Osteoblast (primary cell): ENCODE measurements at regions not wholly inside any gene's neighbourhood (a gene's known extent, or its start where the extent isn't known, plus 50 kb on each side); places are given as distances from the start of the nearest gene placed in this dataset.

Experiments used
- DNase-seq: peaks from one replicate; pipeline ENCODE4 v3.0.0; 2011; ENCODE audit warnings: low spot score, mixed read lengths; ENCODE audit not compliant: insufficient read length; ENCODE audit errors: missing footprints
- H2AFZ ChIP-seq: 2 replicates; pipeline ENCODE4 v1.6.0; 2011; ENCODE audit warnings: mild to moderate bottlenecking, low read length
- H3K27ac ChIP-seq: 2 replicates; pipeline ENCODE4 v1.5.1; 2011; ENCODE audit warnings: mild to moderate bottlenecking, low read depth, low read length, moderate library complexity
- H3K27me3 ChIP-seq: 2 replicates; pipeline ENCODE4 v1.6.0; 2012; ENCODE audit warnings: mild to moderate bottlenecking, control low read depth, inconsistent platforms, low read length, moderate library complexity; ENCODE audit not compliant: insufficient read depth
- H3K36me3 ChIP-seq: 2 replicates; pipeline ENCODE4 v1.5.1; 2011; ENCODE audit warnings: mild to moderate bottlenecking, low read length, control low read depth, moderate library complexity; ENCODE audit not compliant: insufficient read depth
- H3K4me1 ChIP-seq: 2 replicates; pipeline ENCODE4 v1.5.1; 2011; ENCODE audit warnings: mild to moderate bottlenecking, low read length, control low read depth, moderate library complexity; ENCODE audit not compliant: insufficient read depth
- H3K4me2 ChIP-seq: 2 replicates; pipeline ENCODE4 v1.6.0; 2011; ENCODE audit warnings: mild to moderate bottlenecking, low read length; ENCODE audit not compliant: insufficient read depth
- H3K4me3 ChIP-seq: fragments of 200-600 bp; sonication (generic); 3 replicates; pipeline ENCODE4 v1.5.1; 2012; ENCODE audit warnings: mild to moderate bottlenecking, low read length, inconsistent platforms; ENCODE audit not compliant: insufficient read depth
- H3K79me2 ChIP-seq: 2 replicates; pipeline ENCODE4 v1.6.0; 2012; ENCODE audit warnings: mild to moderate bottlenecking, low read length, control low read depth, inconsistent platforms; ENCODE audit not compliant: insufficient read depth
- H3K9me3 ChIP-seq: 2 replicates; pipeline ENCODE4 v1.5.1; 2011; ENCODE audit warnings: low read depth, low read length, control low read depth
- H4K20me1 ChIP-seq: 2 replicates; pipeline ENCODE4 v1.6.0; 2012; ENCODE audit warnings: mild to moderate bottlenecking, low read length, control low read depth; ENCODE audit not compliant: insufficient read depth
- TF ChIP-seq, protein P1 (sequence below): IDR thresholded peaks from 2 replicates; pipeline ENCODE4 v1.5.1; 2011; ENCODE audit warnings: mild to moderate bottlenecking, low read depth, low read length, moderate library complexity; ENCODE audit errors: extremely low read depth

DNA sequence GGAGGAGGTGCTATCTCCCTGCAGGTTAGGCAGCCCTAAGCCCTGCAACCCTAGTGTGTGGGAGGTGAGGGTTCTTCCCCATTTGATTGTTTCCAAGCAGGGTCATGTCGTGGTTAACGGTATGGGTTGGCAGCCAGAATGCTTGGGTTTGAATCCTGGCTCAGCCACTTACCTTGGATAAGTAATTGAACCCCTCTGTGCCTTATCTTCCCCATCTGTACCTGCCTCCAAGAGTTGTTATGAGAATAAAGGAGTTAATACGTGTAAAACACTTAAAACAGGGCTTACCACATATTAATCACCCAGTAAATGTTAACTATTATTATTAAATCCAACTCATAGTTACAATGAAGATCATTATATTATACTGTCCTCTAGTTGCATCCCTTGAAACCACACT, 52.2 kb upstream of the SPATA31E1 start:
- Histone ChIP-seq H3K79me2 (no peaks in the 10 kb centered on the region), H3K9me3 (no peaks in the 10 kb centered on the region), H3K27ac (no peak overlapping the region), H3K4me3 (no peak overlapping the region), H2AFZ (no peak overlapping the region), H3K36me3 (no peaks in the 10 kb centered on the region), H3K27me3 (no peaks in the 10 kb centered on the region), H4K20me1 (no peaks in the 10 kb centered on the region), H3K4me2 (no peak overlapping the region), H3K4me1 (peaks cover 12% of the 10 kb centered on the region)
- TF ChIP-seq, protein P1, sequence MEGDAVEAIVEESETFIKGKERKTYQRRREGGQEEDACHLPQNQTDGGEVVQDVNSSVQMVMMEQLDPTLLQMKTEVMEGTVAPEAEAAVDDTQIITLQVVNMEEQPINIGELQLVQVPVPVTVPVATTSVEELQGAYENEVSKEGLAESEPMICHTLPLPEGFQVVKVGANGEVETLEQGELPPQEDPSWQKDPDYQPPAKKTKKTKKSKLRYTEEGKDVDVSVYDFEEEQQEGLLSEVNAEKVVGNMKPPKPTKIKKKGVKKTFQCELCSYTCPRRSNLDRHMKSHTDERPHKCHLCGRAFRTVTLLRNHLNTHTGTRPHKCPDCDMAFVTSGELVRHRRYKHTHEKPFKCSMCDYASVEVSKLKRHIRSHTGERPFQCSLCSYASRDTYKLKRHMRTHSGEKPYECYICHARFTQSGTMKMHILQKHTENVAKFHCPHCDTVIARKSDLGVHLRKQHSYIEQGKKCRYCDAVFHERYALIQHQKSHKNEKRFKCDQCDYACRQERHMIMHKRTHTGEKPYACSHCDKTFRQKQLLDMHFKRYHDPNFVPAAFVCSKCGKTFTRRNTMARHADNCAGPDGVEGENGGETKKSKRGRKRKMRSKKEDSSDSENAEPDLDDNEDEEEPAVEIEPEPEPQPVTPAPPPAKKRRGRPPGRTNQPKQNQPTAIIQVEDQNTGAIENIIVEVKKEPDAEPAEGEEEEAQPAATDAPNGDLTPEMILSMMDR: no peak
- no peak for DNase-seq

DNA sequence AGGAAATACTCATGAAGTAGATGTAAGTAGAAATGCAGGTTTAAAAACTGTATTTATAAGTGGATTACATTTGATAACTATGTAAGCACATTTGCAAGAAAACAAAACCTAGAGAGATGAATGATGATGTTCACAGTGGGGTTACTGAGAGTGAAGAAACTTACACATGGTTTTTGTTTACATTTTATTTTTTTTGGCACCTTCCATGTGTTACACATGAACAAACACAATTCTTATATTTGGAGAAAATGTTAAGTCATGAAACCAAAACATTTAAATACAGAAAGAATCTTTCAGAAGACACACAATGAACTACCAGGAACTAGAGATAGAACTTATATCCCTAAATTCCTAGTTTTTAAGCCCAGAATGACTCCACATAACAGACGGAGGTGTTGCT, 51.5 kb upstream of the SPATA31E1 start:
- Histone ChIP-seq H3K9me3 (no peaks in the 10 kb centered on the region), H3K27me3 (no peaks in the 10 kb centered on the region), H3K4me1 (peaks cover 12% of the 10 kb centered on the region), H3K4me2 (no peak overlapping the region), H3K4me3 (no peak overlapping the region), H3K27ac (no peak overlapping the region), H3K36me3 (no peaks in the 10 kb centered on the region), H2AFZ (no peak overlapping the region), H3K79me2 (no peaks in the 10 kb centered on the region), H4K20me1 (no peaks in the 10 kb centered on the region)
- DNase-seq: peak; percentile 74
- TF ChIP-seq, protein P1: no peak
